HepG2 (cell line): ENCODE measurements at regions not wholly inside any gene's neighbourhood (a gene's known extent, or its start where the extent isn't known, plus 50 kb on each side); places are given as distances from the start of the nearest gene placed in this dataset.

Source experiments
- ATAC-seq: fragments of 200-7000 bp; cut with Tn5 transposase; 3 replicates; pipeline ENCODE4 v1.9.1; 2020; ENCODE audit warnings: mild to moderate bottlenecking, moderate library complexity
- BruUV-seq: library from RNA; stranded (reverse); fragments of 400-500 nt; replicated peaks from 2 replicates; lab custom pipeline; 2021; lab: Mats Ljungman, UMichigan
- CTCF ChIA-PET: fragments of 300-600 bp; formaldehyde crosslinking; extraction: SDS; loops from one replicate; lab custom pipeline; 2021; ENCODE audit warnings: low total read pairs, inconsistent platforms, low intra/inter-chr PET ratio; lab: Yijun Ruan, JAX
- POLR2A ChIA-PET: fragments of 350-600 bp; sonication (Branson Sonifier 250); formaldehyde crosslinking; loops from one replicate; lab custom pipeline; 2020; ENCODE audit warnings: antibody characterized with exemption, inconsistent platforms; lab: Yijun Ruan, JAX
- DNase-seq: peaks from one replicate; pipeline ENCODE4 v3.0.0-alpha.2; 2015; ENCODE audit warnings: low spot score
- FAIRE-seq: peaks from 3 replicates; lab custom pipeline; 2011; peaks lifted over from hg19 to GRCh38; lab: Jason Lieb, UNC
- H2AFZ ChIP-seq: one replicate; pipeline ENCODE4 v1.6.1; 2011; ENCODE audit warnings: low read length, inconsistent platforms
- H3K27ac ChIP-seq: fragments of 300-600 bp; 3 replicates; pipeline ENCODE4 v1.8.0; 2011; ENCODE audit warnings: mixed run types, mild to moderate bottlenecking, mixed read lengths, low read length, inconsistent platforms; ENCODE audit not compliant: insufficient read depth; ENCODE audit errors: extremely low read length
- H3K27me3 ChIP-seq, 2 experiments: fragments of 200-600 bp in 1 of 2; 2 replicates in 1 of 2; 3 replicates in 1 of 2; pipeline versions ENCODE4 v1.6.0 to v1.8.0; 2011; ENCODE audit warnings: low read length in 2 of 2, mild to moderate bottlenecking in 2 of 2, moderate library complexity in 2 of 2, inconsistent platforms in 1 of 2; ENCODE audit not compliant: insufficient read depth in 2 of 2, control insufficient read depth in 1 of 2
- H3K36me3 ChIP-seq, 2 experiments: fragments of 200-600 bp in 1 of 2; replicated peaks in 1 of 2; 2 replicates in 1 of 2; 3 replicates in 1 of 2; pipeline versions ENCODE4 v1.5.1 to v1.8.0; 2011; ENCODE audit warnings: low read length in 2 of 2, inconsistent platforms in 1 of 2; ENCODE audit not compliant: insufficient read depth in 2 of 2, control insufficient read depth in 1 of 2
- H3K4me1 ChIP-seq: 2 replicates; pipeline ENCODE4 v1.5.1; 2012; ENCODE audit warnings: low read length, inconsistent platforms; ENCODE audit not compliant: insufficient read depth
- H3K4me2 ChIP-seq: 2 replicates; pipeline ENCODE4 v1.6.0; 2011; ENCODE audit warnings: low read depth, low read length, inconsistent platforms
- H3K4me3 ChIP-seq, 3 experiments: fragments of 200-600 bp in 1 of 3; sonication (generic), shearing (Covaris generic) in 1 of 3; replicated peaks in 1 of 3; 2 replicates each; pipeline ENCODE4 v1.5.1; 2011 to 2016; ENCODE audit warnings: low read length in 3 of 3, inconsistent platforms in 2 of 3, low read depth in 2 of 3, mild to moderate bottlenecking in 2 of 3, control low read depth in 1 of 3, mixed read lengths in 1 of 3; ENCODE audit not compliant: insufficient read depth in 1 of 3
- H3K79me2 ChIP-seq: one replicate; pipeline ENCODE4 v1.6.1; 2011; ENCODE audit warnings: low read length, inconsistent platforms; ENCODE audit not compliant: insufficient read depth
- H3K9ac ChIP-seq: 2 replicates; pipeline ENCODE4 v1.6.0; 2011; ENCODE audit warnings: mild to moderate bottlenecking, low read depth, low read length, inconsistent platforms; ENCODE audit not compliant: insufficient read depth
- H3K9me3 ChIP-seq: 2 replicates; pipeline ENCODE4 v1.5.1; 2012; ENCODE audit warnings: mild to moderate bottlenecking, low read length
- H4K20me1 ChIP-seq: 2 replicates; pipeline ENCODE4 v1.6.0; 2011; ENCODE audit warnings: inconsistent platforms, mild to moderate bottlenecking, low read length, moderate library complexity; ENCODE audit not compliant: insufficient read depth
- BHLHE40 ChIP-seq: IDR thresholded peaks from 2 replicates; pipeline ENCODE4 v1.6.1; 2011; ENCODE audit warnings: low read length, improper control_type of control experiment
- MED13 ChIP-seq: sonication (generic); formaldehyde crosslinking; IDR thresholded peaks from 2 replicates; pipeline ENCODE4 v1.5.0; 2020; ENCODE audit warnings: missing genetic modification reagents
- MTF1 ChIP-seq: sonication (generic); formaldehyde crosslinking; IDR thresholded peaks from 2 replicates; pipeline ENCODE4 v1.5.0; 2020; ENCODE audit warnings: missing genetic modification reagents
- SRSF9 ChIP-seq: fragments of 200-400 bp; formaldehyde crosslinking; IDR thresholded peaks from 2 replicates; pipeline ENCODE4 v1.6.1; 2018; ENCODE audit warnings: borderline replicate concordance, mild to moderate bottlenecking, low read depth, low read length; ENCODE audit not compliant: insufficient read depth, poor library complexity, severe bottlenecking
- TBX3 ChIP-seq: fragments of 450-650 bp; IDR thresholded peaks from 2 replicates; pipeline ENCODE4 v1.6.1; 2017; ENCODE audit warnings: antibody characterized with exemption, mild to moderate bottlenecking, inconsistent platforms, borderline replicate concordance
- WGBS: methylation state at CpG from one replicate; pipeline ENCODE4 v1.1.6; 2017; ENCODE audit warnings: low lambda C conversion rate; 5-methylcytosine and 5-hydroxymethylcytosine counted together
- in situ Hi-C: cut with HindIII; loops from 2 replicates; pipeline ENCODE4 v1.10.0; 2017; ENCODE audit warnings: low pct_unique_long_range_greater_than_20kb; ENCODE audit not compliant: extremely low pct_ligation_motif_present
- intact Hi-C: fragments of 100-400 bp; cut with micrococcal nuclease; formaldehyde crosslinking; loops from one replicate; pipeline ENCODE4 v1.10.0; 2022; ENCODE audit not compliant: unreplicated experiment
- TF ChIP-seq, protein P1 (sequence below): sonication (generic); formaldehyde crosslinking; IDR thresholded peaks from 2 replicates; pipeline ENCODE4 v1.4.0; 2020; ENCODE audit warnings: missing genetic modification reagents
- TF ChIP-seq, protein P2 (sequence below): sonication (generic); formaldehyde crosslinking; IDR thresholded peaks from 2 replicates; pipeline ENCODE4; 2020; ENCODE audit warnings: missing genetic modification reagents, mild to moderate bottlenecking, borderline replicate concordance
- TF ChIP-seq, protein P3 (sequence below): sonication (generic); formaldehyde crosslinking; IDR thresholded peaks from 2 replicates; pipeline ENCODE4 v1.4.0; 2020; ENCODE audit warnings: missing genetic modification reagents
- TF ChIP-seq, protein P4 (sequence below), 2 experiments: sonication (generic) in 1 of 2; formaldehyde crosslinking in 1 of 2; IDR thresholded peaks; 2 replicates each; pipeline versions ENCODE4 v1.5.1 to v1.6.1; 2011 to 2020; ENCODE audit warnings: borderline replicate concordance in 1 of 2, low read depth in 1 of 2, low read length in 1 of 2, mild to moderate bottlenecking in 1 of 2, missing genetic modification reagents in 1 of 2, moderate library complexity in 1 of 2
- TF ChIP-seq, protein P5 (sequence below): sonication (generic); formaldehyde crosslinking; conservative IDR thresholded peaks from 2 replicates; pipeline ENCODE4 v1.4.0; 2020; ENCODE audit warnings: missing genetic modification reagents

DNA sequence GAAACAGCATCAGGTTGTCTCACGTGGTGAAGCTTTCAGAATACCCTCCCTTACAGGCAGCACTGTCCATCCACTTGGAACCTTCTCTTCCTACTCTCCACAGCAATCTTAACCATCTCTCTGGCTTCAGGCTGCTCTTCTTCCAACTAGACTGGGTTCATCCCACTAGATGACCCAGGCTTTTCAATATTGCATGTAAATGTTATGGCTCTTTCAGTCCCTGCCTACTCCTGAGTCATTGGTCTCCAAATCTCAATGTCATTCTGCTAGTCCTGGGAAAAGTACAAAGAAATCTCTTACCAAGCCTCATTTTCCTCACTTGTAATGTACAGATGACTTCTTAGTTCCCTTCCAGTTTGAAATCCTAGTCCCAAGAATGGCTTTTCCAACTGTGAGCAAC lies 109.7 kb upstream of the CTNNB1 start (continued):
- TF ChIP-seq, protein P1, sequence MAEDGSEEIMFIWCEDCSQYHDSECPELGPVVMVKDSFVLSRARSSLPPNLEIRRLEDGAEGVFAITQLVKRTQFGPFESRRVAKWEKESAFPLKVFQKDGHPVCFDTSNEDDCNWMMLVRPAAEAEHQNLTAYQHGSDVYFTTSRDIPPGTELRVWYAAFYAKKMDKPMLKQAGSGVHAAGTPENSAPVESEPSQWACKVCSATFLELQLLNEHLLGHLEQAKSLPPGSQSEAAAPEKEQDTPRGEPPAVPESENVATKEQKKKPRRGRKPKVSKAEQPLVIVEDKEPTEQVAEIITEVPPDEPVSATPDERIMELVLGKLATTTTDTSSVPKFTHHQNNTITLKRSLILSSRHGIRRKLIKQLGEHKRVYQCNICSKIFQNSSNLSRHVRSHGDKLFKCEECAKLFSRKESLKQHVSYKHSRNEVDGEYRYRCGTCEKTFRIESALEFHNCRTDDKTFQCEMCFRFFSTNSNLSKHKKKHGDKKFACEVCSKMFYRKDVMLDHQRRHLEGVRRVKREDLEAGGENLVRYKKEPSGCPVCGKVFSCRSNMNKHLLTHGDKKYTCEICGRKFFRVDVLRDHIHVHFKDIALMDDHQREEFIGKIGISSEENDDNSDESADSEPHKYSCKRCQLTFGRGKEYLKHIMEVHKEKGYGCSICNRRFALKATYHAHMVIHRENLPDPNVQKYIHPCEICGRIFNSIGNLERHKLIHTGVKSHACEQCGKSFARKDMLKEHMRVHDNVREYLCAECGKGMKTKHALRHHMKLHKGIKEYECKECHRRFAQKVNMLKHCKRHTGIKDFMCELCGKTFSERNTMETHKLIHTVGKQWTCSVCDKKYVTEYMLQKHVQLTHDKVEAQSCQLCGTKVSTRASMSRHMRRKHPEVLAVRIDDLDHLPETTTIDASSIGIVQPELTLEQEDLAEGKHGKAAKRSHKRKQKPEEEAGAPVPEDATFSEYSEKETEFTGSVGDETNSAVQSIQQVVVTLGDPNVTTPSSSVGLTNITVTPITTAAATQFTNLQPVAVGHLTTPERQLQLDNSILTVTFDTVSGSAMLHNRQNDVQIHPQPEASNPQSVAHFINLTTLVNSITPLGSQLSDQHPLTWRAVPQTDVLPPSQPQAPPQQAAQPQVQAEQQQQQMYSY, result no peak

DNA sequence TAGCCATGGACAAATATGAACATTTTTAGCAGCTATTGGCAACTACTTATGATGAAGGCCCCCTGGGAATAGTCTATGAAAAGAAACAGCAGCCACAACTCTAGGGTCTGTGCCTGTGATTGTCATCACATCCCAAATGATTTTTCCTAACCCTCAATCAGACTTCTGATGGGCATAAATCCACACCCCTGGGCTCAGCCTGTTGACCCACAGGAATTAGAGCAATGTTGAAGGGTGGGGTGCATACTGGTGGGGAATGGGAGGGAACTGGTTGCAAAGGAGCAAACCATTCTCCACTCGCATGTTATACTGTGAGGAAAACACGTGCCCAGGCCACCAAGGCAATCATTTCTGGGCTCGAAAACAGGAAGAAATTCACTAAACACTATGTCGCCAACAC lies 106.5 kb upstream of the CTNNB1 start:
- H3K4me1 ChIP-seq, result no peaks in the 10 kb centered on the region
- H3K4me3 ChIP-seq, result no peak overlapping the region
- H3K27ac ChIP-seq, result no peak overlapping the region
- H3K9ac ChIP-seq, result no peak overlapping the region
- ChIA-PET CTCF (no interaction called here), POLR2A (no interaction called here)
- ATAC-seq, result no peak
- no peaks in the 10 kb centered on the region for H3K9me3 ChIP-seq
- no peak overlapping the region for H3K4me2 ChIP-seq
- no peak for FAIRE-seq
- no peaks in the 10 kb centered on the region for H4K20me1 ChIP-seq
- BruUV-seq, result no TSS peak
- 20% methylated on average over 4 of the region's 4 CpGs for WGBS
- no peaks in the 10 kb centered on the region for H3K27me3 ChIP-seq
- no peak for DNase-seq
- H2AFZ ChIP-seq, result no peak overlapping the region
- no peaks in the 10 kb centered on the region for H3K79me2 ChIP-seq
- no peaks in the 10 kb centered on the region for H3K36me3 ChIP-seq
- intact Hi-C loops (no loop called here), in situ Hi-C loops (no loop called here)
- TF ChIP-seq, protein P2, sequence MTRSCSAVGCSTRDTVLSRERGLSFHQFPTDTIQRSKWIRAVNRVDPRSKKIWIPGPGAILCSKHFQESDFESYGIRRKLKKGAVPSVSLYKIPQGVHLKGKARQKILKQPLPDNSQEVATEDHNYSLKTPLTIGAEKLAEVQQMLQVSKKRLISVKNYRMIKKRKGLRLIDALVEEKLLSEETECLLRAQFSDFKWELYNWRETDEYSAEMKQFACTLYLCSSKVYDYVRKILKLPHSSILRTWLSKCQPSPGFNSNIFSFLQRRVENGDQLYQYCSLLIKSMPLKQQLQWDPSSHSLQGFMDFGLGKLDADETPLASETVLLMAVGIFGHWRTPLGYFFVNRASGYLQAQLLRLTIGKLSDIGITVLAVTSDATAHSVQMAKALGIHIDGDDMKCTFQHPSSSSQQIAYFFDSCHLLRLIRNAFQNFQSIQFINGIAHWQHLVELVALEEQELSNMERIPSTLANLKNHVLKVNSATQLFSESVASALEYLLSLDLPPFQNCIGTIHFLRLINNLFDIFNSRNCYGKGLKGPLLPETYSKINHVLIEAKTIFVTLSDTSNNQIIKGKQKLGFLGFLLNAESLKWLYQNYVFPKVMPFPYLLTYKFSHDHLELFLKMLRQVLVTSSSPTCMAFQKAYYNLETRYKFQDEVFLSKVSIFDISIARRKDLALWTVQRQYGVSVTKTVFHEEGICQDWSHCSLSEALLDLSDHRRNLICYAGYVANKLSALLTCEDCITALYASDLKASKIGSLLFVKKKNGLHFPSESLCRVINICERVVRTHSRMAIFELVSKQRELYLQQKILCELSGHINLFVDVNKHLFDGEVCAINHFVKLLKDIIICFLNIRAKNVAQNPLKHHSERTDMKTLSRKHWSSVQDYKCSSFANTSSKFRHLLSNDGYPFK (CRISPR knock-in tag), result no peak
- TF ChIP-seq BHLHE40, result no peak
- TF ChIP-seq, protein P3, sequence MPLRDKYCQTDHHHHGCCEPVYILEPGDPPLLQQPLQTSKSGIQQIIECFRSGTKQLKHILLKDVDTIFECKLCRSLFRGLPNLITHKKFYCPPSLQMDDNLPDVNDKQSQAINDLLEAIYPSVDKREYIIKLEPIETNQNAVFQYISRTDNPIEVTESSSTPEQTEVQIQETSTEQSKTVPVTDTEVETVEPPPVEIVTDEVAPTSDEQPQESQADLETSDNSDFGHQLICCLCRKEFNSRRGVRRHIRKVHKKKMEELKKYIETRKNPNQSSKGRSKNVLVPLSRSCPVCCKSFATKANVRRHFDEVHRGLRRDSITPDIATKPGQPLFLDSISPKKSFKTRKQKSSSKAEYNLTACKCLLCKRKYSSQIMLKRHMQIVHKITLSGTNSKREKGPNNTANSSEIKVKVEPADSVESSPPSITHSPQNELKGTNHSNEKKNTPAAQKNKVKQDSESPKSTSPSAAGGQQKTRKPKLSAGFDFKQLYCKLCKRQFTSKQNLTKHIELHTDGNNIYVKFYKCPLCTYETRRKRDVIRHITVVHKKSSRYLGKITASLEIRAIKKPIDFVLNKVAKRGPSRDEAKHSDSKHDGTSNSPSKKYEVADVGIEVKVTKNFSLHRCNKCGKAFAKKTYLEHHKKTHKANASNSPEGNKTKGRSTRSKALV (CRISPR knock-in tag), result no peak
- TF ChIP-seq MTF1 (CRISPR knock-in tag), result no peak
- TF ChIP-seq MED13 (CRISPR knock-in tag), result no peak
- TF ChIP-seq SRSF9, result no peak
- TF ChIP-seq, protein P4, sequence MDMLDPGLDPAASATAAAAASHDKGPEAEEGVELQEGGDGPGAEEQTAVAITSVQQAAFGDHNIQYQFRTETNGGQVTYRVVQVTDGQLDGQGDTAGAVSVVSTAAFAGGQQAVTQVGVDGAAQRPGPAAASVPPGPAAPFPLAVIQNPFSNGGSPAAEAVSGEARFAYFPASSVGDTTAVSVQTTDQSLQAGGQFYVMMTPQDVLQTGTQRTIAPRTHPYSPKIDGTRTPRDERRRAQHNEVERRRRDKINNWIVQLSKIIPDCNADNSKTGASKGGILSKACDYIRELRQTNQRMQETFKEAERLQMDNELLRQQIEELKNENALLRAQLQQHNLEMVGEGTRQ (IDR thresholded peaks at IDR 0.05; ENCODE audit: low read depth, low read length), result no peak
- TF ChIP-seq, protein P4 (CRISPR knock-in tag; IDR thresholded peaks at IDR 0.05; ENCODE audit: borderline replicate concordance), result no peak
- TF ChIP-seq, protein P5, sequence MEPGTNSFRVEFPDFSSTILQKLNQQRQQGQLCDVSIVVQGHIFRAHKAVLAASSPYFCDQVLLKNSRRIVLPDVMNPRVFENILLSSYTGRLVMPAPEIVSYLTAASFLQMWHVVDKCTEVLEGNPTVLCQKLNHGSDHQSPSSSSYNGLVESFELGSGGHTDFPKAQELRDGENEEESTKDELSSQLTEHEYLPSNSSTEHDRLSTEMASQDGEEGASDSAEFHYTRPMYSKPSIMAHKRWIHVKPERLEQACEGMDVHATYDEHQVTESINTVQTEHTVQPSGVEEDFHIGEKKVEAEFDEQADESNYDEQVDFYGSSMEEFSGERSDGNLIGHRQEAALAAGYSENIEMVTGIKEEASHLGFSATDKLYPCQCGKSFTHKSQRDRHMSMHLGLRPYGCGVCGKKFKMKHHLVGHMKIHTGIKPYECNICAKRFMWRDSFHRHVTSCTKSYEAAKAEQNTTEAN (CRISPR knock-in tag), result no peak
- TF ChIP-seq TBX3, result no peak
